DOHH2 (cell line): ENCODE measurements at regions not wholly inside any gene's neighbourhood (a gene's known extent, or its start where the extent isn't known, plus 50 kb on each side); places are given as distances from the start of the nearest gene placed in this dataset.

Experiments used
- EZH2phosphoT487 ChIP-seq: fragments of 200-600 bp; sonication (generic); IDR thresholded peaks from 2 replicates; pipeline ENCODE4 v1.6.1; 2017; ENCODE audit warnings: borderline replicate concordance, mild to moderate bottlenecking, antibody characterized with exemption, low read length, moderate library complexity, mixed read lengths
- TF ChIP-seq, protein P1 (sequence below): fragments of 200-600 bp; sonication (generic); IDR thresholded peaks from one replicate; pipeline ENCODE4 v1.5.1; 2014; ENCODE audit warnings: antibody characterized with exemption, mild to moderate bottlenecking, low read depth, low read length; ENCODE audit not compliant: poor library complexity, severe bottlenecking

GRCh38 chr20:16124491-16124890, 448.8 kb downstream of the KIF16B start:
- TF ChIP-seq, protein P1, sequence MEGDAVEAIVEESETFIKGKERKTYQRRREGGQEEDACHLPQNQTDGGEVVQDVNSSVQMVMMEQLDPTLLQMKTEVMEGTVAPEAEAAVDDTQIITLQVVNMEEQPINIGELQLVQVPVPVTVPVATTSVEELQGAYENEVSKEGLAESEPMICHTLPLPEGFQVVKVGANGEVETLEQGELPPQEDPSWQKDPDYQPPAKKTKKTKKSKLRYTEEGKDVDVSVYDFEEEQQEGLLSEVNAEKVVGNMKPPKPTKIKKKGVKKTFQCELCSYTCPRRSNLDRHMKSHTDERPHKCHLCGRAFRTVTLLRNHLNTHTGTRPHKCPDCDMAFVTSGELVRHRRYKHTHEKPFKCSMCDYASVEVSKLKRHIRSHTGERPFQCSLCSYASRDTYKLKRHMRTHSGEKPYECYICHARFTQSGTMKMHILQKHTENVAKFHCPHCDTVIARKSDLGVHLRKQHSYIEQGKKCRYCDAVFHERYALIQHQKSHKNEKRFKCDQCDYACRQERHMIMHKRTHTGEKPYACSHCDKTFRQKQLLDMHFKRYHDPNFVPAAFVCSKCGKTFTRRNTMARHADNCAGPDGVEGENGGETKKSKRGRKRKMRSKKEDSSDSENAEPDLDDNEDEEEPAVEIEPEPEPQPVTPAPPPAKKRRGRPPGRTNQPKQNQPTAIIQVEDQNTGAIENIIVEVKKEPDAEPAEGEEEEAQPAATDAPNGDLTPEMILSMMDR = no peak
- TF ChIP-seq EZH2phosphoT487 = no peak
